ENCODE measurements at regions not wholly inside any gene's neighbourhood (a gene's known extent, or its start where the extent isn't known, plus 50 kb on each side); places are given as distances from the start of the nearest gene placed in this dataset.

DNA sequence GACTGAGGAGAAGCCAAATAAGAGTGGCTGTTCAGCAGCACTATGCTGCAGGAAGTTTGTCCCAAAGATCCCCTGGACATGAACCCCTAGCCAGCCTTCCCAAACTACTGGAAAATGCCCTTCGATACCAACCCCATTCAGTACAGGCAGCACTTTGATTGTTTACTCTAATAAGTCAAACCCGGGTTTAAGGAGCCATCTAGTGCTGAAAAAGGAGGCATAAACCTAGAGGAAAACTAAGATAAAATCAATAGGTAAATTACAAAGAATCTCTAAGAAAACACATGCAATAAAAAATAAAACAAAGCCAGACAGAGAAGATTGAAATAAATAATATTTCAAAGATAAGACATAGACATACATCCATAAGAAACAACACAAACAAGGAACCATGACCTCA, 771.6 kb downstream of the RPS29 start:
- BruUV-seq (replicated peaks), result no TSS peak
- ChIA-PET CTCF (no interaction called here), POLR2A (ENCODE audit: unreplicated experiment) (no interaction called here)
- H3K9me3 ChIP-seq (ENCODE audit: insufficient read depth, low read depth), result no peaks in the 10 kb centered on the region
- no peak for DNase-seq
- no peaks in the 10 kb centered on the region for H3F3A ChIP-seq (ENCODE audit: insufficient read depth, low read depth)
- no peaks in the 10 kb centered on the region for H3K36me3 ChIP-seq (ENCODE audit: low read depth)
- intact Hi-C loops (cut with micrococcal nuclease; ENCODE audit: unreplicated experiment), result no loop called here
- H3K27me3 ChIP-seq (ENCODE audit: insufficient read depth, low read depth), result no peaks in the 10 kb centered on the region
- no peaks in the 10 kb centered on the region for H3K79me2 ChIP-seq (ENCODE audit: low read depth)
- no peak overlapping the region for H3K4me2 ChIP-seq
- no peak overlapping the region for H2AFZ ChIP-seq
- H4K20me1 ChIP-seq (ENCODE audit: insufficient read depth), result no peaks in the 10 kb centered on the region
- H3K4me1 ChIP-seq (replicated peaks; ENCODE audit: insufficient read depth), result no peaks in the 10 kb centered on the region
- TF ChIP-seq, protein P1, sequence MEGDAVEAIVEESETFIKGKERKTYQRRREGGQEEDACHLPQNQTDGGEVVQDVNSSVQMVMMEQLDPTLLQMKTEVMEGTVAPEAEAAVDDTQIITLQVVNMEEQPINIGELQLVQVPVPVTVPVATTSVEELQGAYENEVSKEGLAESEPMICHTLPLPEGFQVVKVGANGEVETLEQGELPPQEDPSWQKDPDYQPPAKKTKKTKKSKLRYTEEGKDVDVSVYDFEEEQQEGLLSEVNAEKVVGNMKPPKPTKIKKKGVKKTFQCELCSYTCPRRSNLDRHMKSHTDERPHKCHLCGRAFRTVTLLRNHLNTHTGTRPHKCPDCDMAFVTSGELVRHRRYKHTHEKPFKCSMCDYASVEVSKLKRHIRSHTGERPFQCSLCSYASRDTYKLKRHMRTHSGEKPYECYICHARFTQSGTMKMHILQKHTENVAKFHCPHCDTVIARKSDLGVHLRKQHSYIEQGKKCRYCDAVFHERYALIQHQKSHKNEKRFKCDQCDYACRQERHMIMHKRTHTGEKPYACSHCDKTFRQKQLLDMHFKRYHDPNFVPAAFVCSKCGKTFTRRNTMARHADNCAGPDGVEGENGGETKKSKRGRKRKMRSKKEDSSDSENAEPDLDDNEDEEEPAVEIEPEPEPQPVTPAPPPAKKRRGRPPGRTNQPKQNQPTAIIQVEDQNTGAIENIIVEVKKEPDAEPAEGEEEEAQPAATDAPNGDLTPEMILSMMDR (conservative IDR thresholded peaks at IDR 0.05), result no peak
- TF ChIP-seq EZH2 (IDR thresholded peaks at IDR 0.05; ENCODE audit: low read depth), result no peak
- H3K4me3 ChIP-seq, result no peak overlapping the region
- H3K9me2 ChIP-seq (ENCODE audit: insufficient read depth), result no peaks in the 10 kb centered on the region
- no peak overlapping the region for H3K27ac ChIP-seq

DNA sequence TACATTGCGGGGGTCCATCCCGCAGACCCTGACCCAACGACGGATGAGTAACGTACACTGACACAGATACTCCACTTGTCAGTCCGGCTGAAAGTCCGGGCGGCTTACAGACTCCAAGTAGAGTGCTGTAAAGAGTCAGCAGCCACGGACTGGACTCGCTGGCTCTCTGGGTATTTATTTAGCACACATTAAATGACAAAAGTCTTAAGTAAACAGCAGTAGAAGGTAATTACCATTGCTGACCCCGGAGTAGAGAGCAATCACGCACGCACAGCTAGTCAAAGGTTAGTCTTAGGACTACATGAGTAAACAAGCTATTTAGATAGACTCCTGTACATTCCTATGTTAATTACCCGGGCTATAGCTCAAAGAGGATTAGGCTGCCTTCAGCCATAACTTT, 780.9 kb downstream of the RPS29 start:
- ChIA-PET CTCF (no interaction called here), POLR2A (ENCODE audit: unreplicated experiment) (no interaction called here)
- Histone ChIP-seq H3K9me3 (ENCODE audit: insufficient read depth, low read depth) (no peaks in the 10 kb centered on the region), H3K4me1 (replicated peaks; ENCODE audit: insufficient read depth) (no peaks in the 10 kb centered on the region), H4K20me1 (ENCODE audit: insufficient read depth) (no peaks in the 10 kb centered on the region), H3K36me3 (ENCODE audit: low read depth) (no peaks in the 10 kb centered on the region), H3K9me2 (ENCODE audit: insufficient read depth) (no peaks in the 10 kb centered on the region), H3F3A (ENCODE audit: insufficient read depth, low read depth) (no peaks in the 10 kb centered on the region), H2AFZ (no peak overlapping the region), H3K79me2 (ENCODE audit: low read depth) (no peaks in the 10 kb centered on the region), H3K4me2 (no peak overlapping the region), H3K4me3 (no peak overlapping the region), H3K27me3 (ENCODE audit: insufficient read depth, low read depth) (no peaks in the 10 kb centered on the region), H3K27ac (no peak overlapping the region)
- no peak for TF ChIP-seq EZH2 (IDR thresholded peaks at IDR 0.05; ENCODE audit: low read depth)
- TF ChIP-seq, protein P1 (conservative IDR thresholded peaks at IDR 0.05), result no peak
- intact Hi-C loops (cut with micrococcal nuclease; ENCODE audit: unreplicated experiment), result no loop called here
- no peak for DNase-seq
- no TSS peak for BruUV-seq (replicated peaks)

DNA sequence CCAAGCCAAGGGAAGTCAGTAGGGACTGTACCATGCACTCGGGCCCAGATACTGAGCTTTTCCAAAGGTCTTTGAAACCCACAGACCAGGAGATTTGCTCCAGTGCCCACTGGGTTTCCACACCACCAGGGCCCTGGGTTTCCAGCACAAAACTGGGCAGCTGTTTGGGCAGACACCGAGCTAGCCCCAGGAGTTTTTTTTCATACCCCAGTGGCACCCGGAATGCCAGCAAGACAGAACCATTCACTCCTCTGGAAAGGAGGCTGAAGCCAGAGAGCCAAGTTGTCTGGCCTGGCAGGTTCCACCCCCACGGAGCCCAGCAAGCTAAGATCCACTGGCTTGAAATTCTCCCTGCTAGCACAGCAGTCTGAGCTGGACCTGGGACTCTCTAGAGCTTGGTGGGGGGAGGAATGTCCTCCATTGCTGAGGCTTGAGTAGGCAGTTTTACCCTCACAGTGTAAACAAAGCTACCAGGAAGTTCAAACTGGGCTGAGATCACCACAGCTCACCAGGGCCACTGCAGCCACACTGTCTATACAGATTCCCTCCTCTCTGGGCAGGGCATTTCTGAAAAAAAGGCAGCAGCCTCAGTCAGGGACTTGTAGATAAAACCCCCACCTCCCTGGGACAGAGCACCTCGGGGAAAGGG, 793.7 kb downstream of the RPS29 start:
- Histone ChIP-seq H3K4me3 (no peak overlapping the region), H3K9me3 (ENCODE audit: insufficient read depth, low read depth) (no peaks in the 10 kb centered on the region), H2AFZ (peak overlapping the region; percentile 69; the same call in 1 of the 2 replicates), H3K9me2 (ENCODE audit: insufficient read depth) (no peaks in the 10 kb centered on the region), H3F3A (ENCODE audit: insufficient read depth, low read depth) (no peaks in the 10 kb centered on the region), H4K20me1 (ENCODE audit: insufficient read depth) (no peaks in the 10 kb centered on the region), H3K4me2 (no peak overlapping the region; the same call in 1 of the 2 replicates), H3K27ac (no peak overlapping the region), H3K4me1 (replicated peaks; ENCODE audit: insufficient read depth) (no peaks in the 10 kb centered on the region), H3K36me3 (ENCODE audit: low read depth) (no peaks in the 10 kb centered on the region), H3K27me3 (ENCODE audit: insufficient read depth, low read depth) (no peaks in the 10 kb centered on the region), H3K79me2 (ENCODE audit: low read depth) (no peaks in the 10 kb centered on the region)
- BruUV-seq (replicated peaks), result no TSS peak
- CTCF ChIA-PET, result no interaction called here
- intact Hi-C loops (cut with micrococcal nuclease; ENCODE audit: unreplicated experiment), result no loop called here
- DNase-seq, result no peak
- TF ChIP-seq, protein P1 (conservative IDR thresholded peaks at IDR 0.05), result no peak
- POLR2A ChIA-PET (ENCODE audit: unreplicated experiment), result no interaction called here

Measured in PC-9 (cell line).